GM19025 (cell line): ENCODE measurements at regions not wholly inside any gene's neighbourhood (a gene's known extent, or its start where the extent isn't known, plus 50 kb on each side); places are given as distances from the start of the nearest gene placed in this dataset.
"Not testable (repeated sequence)": the region's sequence is repeated elsewhere in the genome, so short reads cannot be mapped to it uniquely, and the experiment has no call there.

Experiments used
- ATAC-seq: cut with Tn5 transposase; IDR thresholded peaks from one replicate; pipeline ENCODE4 v1.9.1; 2021; ENCODE audit warnings: mild to moderate bottlenecking, low read depth, moderate library complexity; ENCODE audit not compliant: unreplicated experiment

- no peak for ATAC-seq
These were observed 1145.3 kb downstream of the EFNA5 start for GRCh38 chr5:106525438-106525837.

DNA sequence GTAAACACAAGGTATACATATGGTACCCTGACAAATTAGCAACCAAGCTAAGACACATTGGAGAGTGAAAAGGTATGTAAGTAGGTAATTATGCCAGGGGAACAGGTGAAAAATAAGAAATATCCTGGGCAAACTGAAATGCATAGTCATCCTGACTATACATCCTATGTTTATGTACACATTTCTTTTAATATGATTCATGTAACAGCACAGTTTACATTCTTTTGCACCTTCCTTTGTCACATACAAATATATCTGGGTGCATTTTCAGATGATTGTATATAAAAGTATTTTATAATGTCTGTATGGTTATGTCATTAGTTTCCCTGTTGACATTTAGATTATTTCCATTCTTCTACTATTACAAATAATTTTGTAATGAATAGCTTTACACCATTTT is 1146.9 kb downstream of the EFNA5 start:
- no peak for ATAC-seq

DNA sequence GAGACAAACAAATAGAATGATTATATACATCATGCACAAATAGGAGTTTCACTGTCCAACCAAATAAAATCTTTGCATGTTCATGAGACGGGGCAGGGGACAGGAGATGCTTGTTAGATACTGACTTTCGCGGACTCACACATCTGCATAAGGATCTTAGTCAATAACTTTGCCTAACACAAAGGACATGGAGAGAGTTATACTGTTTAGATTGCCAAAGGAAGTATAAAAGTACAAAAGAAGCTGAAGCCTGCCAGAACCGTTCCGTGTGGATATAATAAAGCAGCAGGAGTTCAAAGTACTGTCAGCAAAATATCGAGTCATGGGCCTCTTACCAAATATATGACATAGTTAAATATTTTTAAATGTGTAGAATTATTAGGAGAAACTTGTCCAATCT is 1148.4 kb downstream of the EFNA5 start:
- no peak for ATAC-seq

- no peak for ATAC-seq
These were observed 1149.0 kb downstream of the EFNA5 start for GRCh38 chr5:106521701-106522100.

DNA sequence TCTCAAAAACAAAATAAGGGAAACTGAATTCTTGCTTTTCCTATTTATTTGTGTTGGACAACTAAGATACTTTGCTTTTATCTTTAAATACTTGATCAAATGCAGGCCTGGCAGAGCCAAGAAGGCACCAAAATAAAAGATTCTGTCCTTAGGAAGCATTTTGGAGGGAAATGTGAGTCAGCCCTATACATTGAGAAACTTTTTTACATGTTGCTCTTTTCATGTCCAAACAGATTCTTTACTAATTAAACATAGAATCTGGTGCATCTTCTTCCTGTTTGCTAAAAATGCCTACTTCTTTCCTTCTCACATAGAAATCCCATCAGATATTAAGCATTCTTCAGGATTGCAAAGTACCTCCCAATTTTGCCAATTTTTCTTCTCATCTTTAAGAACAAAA is 1160.4 kb downstream of the EFNA5 start:
- ATAC-seq, result no peak

- ATAC-seq, result no peak
These were observed 1161.8 kb downstream of the EFNA5 start for GRCh38 chr5:106508894-106509293.

GRCh38 chr5:106493910-106494309 is 1176.8 kb downstream of the EFNA5 start:
- ATAC-seq, result no peak

- ATAC-seq, result no peak
These were observed 1181.7 kb downstream of the EFNA5 start for GRCh38 chr5:106489004-106489403.

GRCh38 chr5:106488407-106488806 is 1182.3 kb downstream of the EFNA5 start:
- ATAC-seq, result no peak

DNA sequence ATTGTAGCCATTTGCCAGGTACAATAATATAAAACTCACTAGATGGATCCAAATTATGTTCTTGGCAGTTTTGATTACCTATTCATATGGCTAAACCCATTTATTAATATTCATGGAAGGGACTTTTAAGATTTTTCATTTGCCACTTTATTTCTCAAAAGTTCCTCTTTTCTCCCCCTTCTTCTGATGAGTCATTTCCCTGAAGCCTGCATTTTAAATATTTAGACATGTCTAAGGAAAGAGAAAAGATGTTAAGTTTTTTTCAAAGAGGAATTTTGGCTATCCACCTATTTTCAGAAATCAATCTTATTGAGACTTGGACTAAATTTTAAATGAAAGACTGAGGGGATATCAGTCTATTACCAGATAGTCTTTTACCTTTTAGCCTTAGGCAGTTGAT is 1189.4 kb downstream of the EFNA5 start:
- ATAC-seq, result no peak

DNA sequence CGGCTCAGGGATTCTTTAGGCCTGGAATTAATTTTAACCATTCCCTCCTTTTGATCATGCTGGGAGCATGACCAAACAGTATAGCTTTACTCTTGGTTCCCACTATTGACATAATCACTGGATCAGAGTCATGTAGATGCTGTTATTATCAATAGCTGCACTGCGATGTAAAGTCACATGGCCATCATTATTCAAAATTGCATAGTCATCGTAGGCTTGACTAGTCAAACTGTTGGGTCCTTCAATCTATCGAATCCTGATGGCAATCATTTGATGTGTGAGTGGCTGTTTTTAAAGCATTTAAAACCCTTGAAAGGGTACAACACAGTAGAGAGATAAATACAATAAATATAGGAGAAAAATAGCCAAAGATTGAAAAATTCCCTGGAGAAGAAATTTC is 1194.1 kb downstream of the EFNA5 start:
- ATAC-seq, result no peak

DNA sequence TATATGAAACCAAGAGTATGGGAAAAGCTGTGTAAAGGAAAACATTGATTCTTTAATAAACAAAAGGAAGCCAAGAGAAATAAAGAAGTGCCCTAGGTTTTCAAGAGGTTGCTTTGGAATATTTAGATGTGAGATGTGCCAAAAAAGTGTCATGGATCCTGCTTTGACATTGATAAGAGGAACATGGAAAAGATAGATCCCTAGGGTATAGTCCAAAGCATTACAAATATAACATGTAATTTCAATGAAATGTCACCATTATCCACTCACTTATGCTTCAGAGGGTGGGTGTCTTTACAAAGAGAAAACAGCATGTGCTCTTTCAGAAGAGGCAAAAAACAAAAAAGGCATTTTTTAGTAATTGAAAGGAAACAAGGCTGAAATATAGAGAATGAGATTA is 1196.7 kb downstream of the EFNA5 start:
- ATAC-seq, result no peak

DNA sequence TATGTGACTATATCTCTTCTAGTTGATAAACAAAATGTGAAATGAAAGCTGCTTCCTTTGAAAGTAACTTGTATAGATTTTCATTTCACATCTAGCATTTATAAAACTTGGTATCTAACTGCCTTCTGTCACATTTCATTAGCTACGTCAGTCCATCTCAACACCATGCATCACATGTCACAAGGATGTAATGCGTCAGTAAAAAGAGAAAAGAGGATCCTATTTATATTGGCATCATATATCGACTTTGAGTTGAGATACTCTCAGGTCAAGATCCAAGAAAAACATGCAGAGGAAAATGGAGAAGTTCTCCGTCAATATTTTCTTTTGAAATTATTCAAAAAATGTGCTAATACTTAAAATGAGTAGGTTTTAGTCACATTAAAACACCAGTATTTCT is 1211.2 kb downstream of the EFNA5 start:
- ATAC-seq, result no peak

DNA sequence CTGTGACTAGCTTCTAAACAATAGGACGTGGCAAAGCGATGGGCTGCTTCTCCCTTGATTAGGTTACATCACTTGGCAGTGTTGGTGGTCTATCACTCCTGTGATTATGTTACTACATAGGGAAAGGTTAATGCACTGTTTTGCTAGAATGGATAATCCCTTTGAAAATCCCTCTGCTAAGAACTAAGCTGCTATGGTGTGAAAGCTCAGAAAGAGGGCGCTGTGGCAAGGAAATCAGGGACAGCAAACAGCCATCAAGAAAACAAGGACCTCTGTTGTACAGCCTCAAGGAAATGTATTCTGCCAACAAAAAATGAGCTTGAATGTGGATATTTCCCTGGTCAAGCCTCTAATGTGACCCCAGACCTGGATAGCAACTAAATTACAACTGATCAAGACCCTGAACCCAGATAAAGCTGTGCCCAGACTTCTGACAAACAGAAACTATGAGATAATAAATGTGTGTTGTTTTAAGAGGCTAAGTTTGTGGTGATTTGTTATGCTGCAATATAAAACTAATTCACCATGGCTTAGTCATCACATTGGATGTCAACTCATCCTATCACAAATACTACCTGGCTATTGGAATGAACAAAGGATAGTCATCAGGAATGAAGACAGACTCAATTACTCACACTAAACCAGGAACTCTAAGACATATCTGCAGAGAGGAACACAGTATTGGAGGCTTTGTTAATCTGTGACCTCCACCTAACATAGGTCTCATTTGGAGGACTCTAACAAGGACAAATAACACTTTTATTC is 1215.9 kb downstream of the EFNA5 start:
- no peak for ATAC-seq

GRCh38 chr5:106454050-106454449 is 1216.7 kb downstream of the EFNA5 start:
- no peak for ATAC-seq

DNA sequence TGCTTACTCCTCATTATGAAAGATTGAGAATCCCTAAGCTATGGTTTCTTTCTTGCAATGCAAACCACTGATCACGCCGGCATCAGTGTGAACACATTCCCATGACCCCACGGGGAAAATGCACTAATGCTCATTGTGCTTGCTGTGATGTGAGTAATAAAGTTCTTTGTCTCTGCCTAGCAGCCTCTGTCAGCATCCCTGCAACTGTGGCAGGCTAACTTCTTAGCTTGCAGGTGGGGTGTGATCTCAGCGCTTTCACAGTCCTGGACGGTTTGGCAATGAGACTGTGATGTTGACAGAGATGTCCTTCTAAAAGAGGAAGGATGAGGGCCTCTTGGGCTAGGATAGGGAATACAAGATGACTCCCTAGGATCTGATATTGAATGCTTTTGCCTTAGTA is 1218.7 kb downstream of the EFNA5 start:
- ATAC-seq, result no peak

- ATAC-seq, result no peak
These were observed 1227.0 kb downstream of the EFNA5 start for GRCh38 chr5:106443746-106444145.

DNA sequence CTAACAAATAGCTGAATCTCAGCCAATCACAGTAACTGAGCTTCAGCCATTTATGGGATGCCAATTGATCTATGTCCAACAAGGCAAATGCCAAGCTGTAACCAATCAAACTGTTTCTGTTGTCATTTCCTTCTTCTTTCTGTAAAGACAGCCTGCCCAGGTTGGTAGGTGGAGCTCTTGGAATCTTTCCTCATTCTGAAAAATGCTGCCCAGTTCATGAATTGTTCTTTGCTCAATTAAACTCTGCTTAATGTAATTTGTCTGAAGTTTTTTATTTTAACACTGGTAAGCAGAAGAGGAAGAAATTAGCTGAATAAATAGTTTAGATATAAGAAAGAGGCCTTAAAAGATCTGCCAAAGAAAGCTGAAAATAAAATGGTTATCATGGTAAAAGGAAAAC is 1235.6 kb downstream of the EFNA5 start:
- ATAC-seq, result no peak

GRCh38 chr5:106430733-106431132 is 1240.0 kb downstream of the EFNA5 start:
- not testable (repeated sequence) for ATAC-seq

GRCh38 chr5:106423109-106423897 is 1247.4 kb downstream of the EFNA5 start:
- no peak for ATAC-seq

DNA sequence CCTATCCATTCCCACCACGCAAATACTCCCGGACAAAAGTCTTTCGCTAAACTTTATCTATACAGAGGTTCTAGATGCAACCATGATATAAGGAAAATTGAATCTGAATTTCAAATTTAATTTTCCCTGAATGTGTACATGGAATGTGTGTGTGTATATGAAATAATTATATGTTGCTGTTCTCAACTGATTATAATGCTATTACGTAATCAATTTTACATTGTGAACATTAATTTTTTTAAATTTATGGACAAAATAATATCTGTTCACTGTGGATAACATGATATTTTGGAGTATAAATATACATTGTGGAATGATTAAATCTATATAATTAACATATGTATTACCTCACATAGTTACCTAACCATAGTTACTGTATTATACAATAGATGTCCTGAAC is 1250.6 kb downstream of the EFNA5 start:
- ATAC-seq, result no peak

DNA sequence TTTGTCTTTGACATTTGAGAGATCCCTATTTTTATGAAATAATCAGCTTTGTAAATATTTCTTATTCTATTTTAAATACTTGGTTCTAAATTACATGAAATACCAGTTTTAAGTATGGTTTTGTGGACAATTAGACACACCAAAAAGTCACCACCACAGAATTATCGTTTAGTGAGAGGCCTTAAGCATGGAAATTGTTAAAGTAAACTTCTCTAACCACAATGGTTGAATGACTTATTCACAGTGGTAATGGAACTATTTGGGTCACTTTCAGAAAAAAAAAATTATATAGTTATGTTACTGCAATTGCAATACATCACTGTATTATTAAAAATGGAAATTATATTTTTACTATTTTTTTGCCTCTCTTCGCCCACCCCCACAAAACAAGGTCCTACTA is 1252.5 kb downstream of the EFNA5 start:
- ATAC-seq, result no peak
